CD14-positive monocyte (primary cell): ENCODE measurements at regions not wholly inside any gene's neighbourhood (a gene's known extent, or its start where the extent isn't known, plus 50 kb on each side); places are given as distances from the start of the nearest gene placed in this dataset.

Experiments used
- DNase-seq, 3 donors: peaks; one replicate each; pipeline ENCODE4 v3.0.0-alpha.2; 2011 to 2022
- H2AFZ ChIP-seq: 2 replicates; pipeline ENCODE4 v1.6.0; 2012; ENCODE audit warnings: mild to moderate bottlenecking, low read depth, low read length, inconsistent platforms; ENCODE audit not compliant: insufficient read depth, poor library complexity, severe bottlenecking
- H3K27ac ChIP-seq, 2 donors: 1 replicate in 1 of 2; 2 replicates in 1 of 2; pipeline ENCODE4 v1.5.1; 2012 to 2013; ENCODE audit warnings: low read length in 2 of 2, control low read depth in 1 of 2, inconsistent platforms in 1 of 2, low read depth in 1 of 2, mild to moderate bottlenecking in 1 of 2
- H3K27me3 ChIP-seq, 2 donors: one replicate each; pipeline versions ENCODE4 v1.6.0 to v1.6.1; 2011 to 2013; ENCODE audit warnings: low read length in 2 of 2; ENCODE audit not compliant: control insufficient read depth in 2 of 2, insufficient read depth in 2 of 2
- H3K36me3 ChIP-seq, 2 donors: replicated peaks in 1 of 2; 1 replicate in 1 of 2; 2 replicates in 1 of 2; pipeline versions ENCODE4 v1.5.1 to v1.6.1; 2012 to 2013; ENCODE audit warnings: low read length in 2 of 2, control low read depth in 1 of 2, inconsistent platforms in 1 of 2, mild to moderate bottlenecking in 1 of 2; ENCODE audit not compliant: insufficient read depth in 2 of 2, control insufficient read depth in 1 of 2
- H3K4me1 ChIP-seq, 2 donors: 1 replicate in 1 of 2; 2 replicates in 1 of 2; pipeline versions ENCODE4 v1.5.1 to v1.6.1; 2012 to 2013; ENCODE audit warnings: low read length in 2 of 2, control low read depth in 1 of 2, inconsistent platforms in 1 of 2, mild to moderate bottlenecking in 1 of 2, moderate library complexity in 1 of 2; ENCODE audit not compliant: insufficient read depth in 2 of 2, control insufficient read depth in 1 of 2
- H3K4me2 ChIP-seq: replicated peaks from 2 replicates; pipeline ENCODE3; 2012; ENCODE audit warnings: low read length, moderate library complexity, mild to moderate bottlenecking; ENCODE audit not compliant: poor library complexity, severe bottlenecking; ENCODE audit errors: extremely low read depth
- H3K4me3 ChIP-seq, 3 experiments: fragments of 200-600 bp in 1 of 3; sonication (generic) in 1 of 3; replicated peaks in 1 of 3; 1 replicate in 2 of 3; 2 replicates in 1 of 3; pipeline ENCODE4 v1.5.1; 2011 to 2013; ENCODE audit warnings: low read length in 3 of 3, mild to moderate bottlenecking in 3 of 3, control low read depth in 2 of 3, low read depth in 2 of 3, inconsistent platforms in 1 of 3, moderate library complexity in 1 of 3
- H3K79me2 ChIP-seq: 2 replicates; pipeline ENCODE4 v1.6.0; 2012; ENCODE audit warnings: mild to moderate bottlenecking, control low read depth, inconsistent platforms, low read length, moderate library complexity; ENCODE audit not compliant: insufficient read depth
- H3K9ac ChIP-seq: 2 replicates; pipeline ENCODE4 v1.6.0; 2017; ENCODE audit warnings: low read length, mild to moderate bottlenecking; ENCODE audit not compliant: insufficient read depth, poor library complexity, severe bottlenecking
- H3K9me3 ChIP-seq, 2 donors: replicated peaks in 1 of 2; 1 replicate in 1 of 2; 2 replicates in 1 of 2; pipeline versions ENCODE4 v1.5.1 to v1.6.1; 2012 to 2013; ENCODE audit warnings: low read length in 2 of 2, control low read depth in 1 of 2; ENCODE audit not compliant: control insufficient read depth in 1 of 2, insufficient read depth in 1 of 2
- H4K20me1 ChIP-seq: 2 replicates; pipeline ENCODE4 v1.6.0; 2012; ENCODE audit warnings: mild to moderate bottlenecking, low read length, control low read depth, moderate library complexity; ENCODE audit not compliant: insufficient read depth
- H3K27ac Mint-ChIP-seq, 7 donors: one replicate each; pipeline ENCODE4 v1.8.0; 2020; ENCODE audit warnings: mild to moderate bottlenecking in 7 of 7, mixed read lengths in 7 of 7, moderate library complexity in 6 of 7, inconsistent platforms in 2 of 7
- H3K27me3 Mint-ChIP-seq, 3 donors: one replicate each; pipeline ENCODE4 v1.8.0; 2021 to 2022; ENCODE audit warnings: low read depth in 3 of 3, mild to moderate bottlenecking in 3 of 3, mixed read lengths in 3 of 3, moderate library complexity in 3 of 3, inconsistent platforms in 1 of 3
- H3K36me3 Mint-ChIP-seq, 2 donors: one replicate each; pipeline ENCODE4 v1.8.0; 2020; ENCODE audit warnings: mixed read lengths in 2 of 2, inconsistent platforms in 1 of 2, mild to moderate bottlenecking in 1 of 2
- H3K4me1 Mint-ChIP-seq: one replicate; pipeline ENCODE4 v1.8.0; 2020; ENCODE audit warnings: mild to moderate bottlenecking, mixed read lengths
- H3K4me3 Mint-ChIP-seq, 2 donors: one replicate each; pipeline ENCODE4 v1.8.0; 2020; ENCODE audit warnings: mild to moderate bottlenecking in 2 of 2, mixed read lengths in 2 of 2, moderate library complexity in 1 of 2
- H3K9me3 Mint-ChIP-seq, 7 donors: one replicate each; pipeline ENCODE4 v1.8.0; 2020 to 2022; ENCODE audit warnings: mixed read lengths in 7 of 7, mild to moderate bottlenecking in 6 of 7, moderate library complexity in 6 of 7, inconsistent platforms in 2 of 7
- WGBS: methylation state at CpG from one replicate; pipeline ENCODE4 v1.1.5; 2013; ENCODE audit warnings: missing lambda C conversion rate; ENCODE audit not compliant: insufficient coverage; 5-methylcytosine and 5-hydroxymethylcytosine counted together
- intact Hi-C, 2 donors: fragments of 100-400 bp; cut with micrococcal nuclease; formaldehyde crosslinking; loops; one replicate each; pipeline versions ENCODE4 v1.15.0 to v1.15.1; 2023
- TF ChIP-seq, protein P1 (sequence below): fragments of 200-600 bp; IDR thresholded peaks from one replicate; pipeline ENCODE4 v1.8.0; 2022; ENCODE audit warnings: antibody characterized with exemption, mild to moderate bottlenecking

DNA sequence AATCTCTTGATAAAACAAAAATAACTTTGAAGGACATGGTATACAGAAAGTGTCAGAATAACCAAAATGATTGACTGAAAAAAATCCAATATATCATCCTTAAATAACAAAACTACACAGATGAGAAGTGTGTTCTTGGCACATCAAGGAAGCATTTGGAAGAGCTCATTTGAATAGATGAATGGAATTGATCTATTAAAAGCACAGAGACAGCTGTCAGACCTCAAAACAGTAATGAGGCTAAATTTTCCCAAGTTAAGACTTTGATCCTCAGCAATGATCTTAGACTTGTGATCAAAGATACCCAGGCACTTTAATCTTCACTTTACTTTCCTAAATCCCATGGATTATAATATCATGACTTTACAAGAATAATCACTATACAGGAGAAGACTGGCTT, 395.4 kb upstream of the NFE2L3 start:
- H3K27ac Mint-ChIP-seq = no peak overlapping the region
- Histone ChIP-seq H3K4me2 (no peak overlapping the region), H3K9me3 (no peaks in the 10 kb centered on the region), H3K36me3 (no peaks in the 10 kb centered on the region), H3K27ac (no peak overlapping the region), H3K79me2 (no peaks in the 10 kb centered on the region), H3K4me3 (no peak overlapping the region), H3K9ac (no peak overlapping the region), H3K4me1 (no peaks in the 10 kb centered on the region), H4K20me1 (no peaks in the 10 kb centered on the region), H3K27me3 (no peaks in the 10 kb centered on the region), H2AFZ (no peak overlapping the region)
- no peak for DNase-seq
- H3K9me3 Mint-ChIP-seq = peaks cover 0 to 5% (median 0%) of the 10 kb centered on the region in 7 donors
- intact Hi-C loops = no loop called here
- no peaks in the 10 kb centered on the region for H3K36me3 Mint-ChIP-seq
- TF ChIP-seq, protein P1, sequence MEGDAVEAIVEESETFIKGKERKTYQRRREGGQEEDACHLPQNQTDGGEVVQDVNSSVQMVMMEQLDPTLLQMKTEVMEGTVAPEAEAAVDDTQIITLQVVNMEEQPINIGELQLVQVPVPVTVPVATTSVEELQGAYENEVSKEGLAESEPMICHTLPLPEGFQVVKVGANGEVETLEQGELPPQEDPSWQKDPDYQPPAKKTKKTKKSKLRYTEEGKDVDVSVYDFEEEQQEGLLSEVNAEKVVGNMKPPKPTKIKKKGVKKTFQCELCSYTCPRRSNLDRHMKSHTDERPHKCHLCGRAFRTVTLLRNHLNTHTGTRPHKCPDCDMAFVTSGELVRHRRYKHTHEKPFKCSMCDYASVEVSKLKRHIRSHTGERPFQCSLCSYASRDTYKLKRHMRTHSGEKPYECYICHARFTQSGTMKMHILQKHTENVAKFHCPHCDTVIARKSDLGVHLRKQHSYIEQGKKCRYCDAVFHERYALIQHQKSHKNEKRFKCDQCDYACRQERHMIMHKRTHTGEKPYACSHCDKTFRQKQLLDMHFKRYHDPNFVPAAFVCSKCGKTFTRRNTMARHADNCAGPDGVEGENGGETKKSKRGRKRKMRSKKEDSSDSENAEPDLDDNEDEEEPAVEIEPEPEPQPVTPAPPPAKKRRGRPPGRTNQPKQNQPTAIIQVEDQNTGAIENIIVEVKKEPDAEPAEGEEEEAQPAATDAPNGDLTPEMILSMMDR = no peak
- no peak overlapping the region for H3K4me3 Mint-ChIP-seq
- H3K27me3 Mint-ChIP-seq = peaks cover 1 to 4% (median 3%) of the 10 kb centered on the region in 3 donors
- no peaks in the 10 kb centered on the region for H3K4me1 Mint-ChIP-seq

DNA sequence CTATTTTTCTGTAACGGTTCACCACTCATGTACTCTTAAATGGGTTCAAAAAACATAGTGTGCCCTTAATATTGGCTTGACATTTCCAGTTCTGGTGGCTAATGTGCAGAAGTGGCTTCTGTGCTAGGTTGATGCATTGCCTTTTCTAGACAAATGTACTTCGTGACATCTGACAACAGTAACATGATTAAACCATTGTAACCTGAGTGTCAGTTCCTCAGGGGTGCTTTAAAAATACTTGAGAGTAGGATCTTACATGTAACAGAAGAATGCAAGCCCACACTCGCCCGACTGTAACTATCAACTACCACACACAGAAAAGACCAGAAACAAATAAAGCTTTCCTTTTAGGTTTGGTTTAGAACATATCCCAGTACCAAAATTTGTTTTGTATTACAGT, 393.4 kb upstream of the NFE2L3 start:
- no peak overlapping the region for H3K27ac ChIP-seq
- H3K27me3 Mint-ChIP-seq = peaks cover 0 to 4% (median 3%) of the 10 kb centered on the region in 3 donors
- H3K4me3 Mint-ChIP-seq = no peak overlapping the region
- H3K36me3 ChIP-seq = no peaks in the 10 kb centered on the region
- H3K27ac Mint-ChIP-seq = no peak overlapping the region
- H3K9me3 Mint-ChIP-seq = peaks cover 0 to 5% (median 0%) of the 10 kb centered on the region in 7 donors
- no peaks in the 10 kb centered on the region for H3K79me2 ChIP-seq
- no peak overlapping the region for H3K9ac ChIP-seq
- H3K4me1 ChIP-seq = no peaks in the 10 kb centered on the region
- no peak overlapping the region for H3K4me2 ChIP-seq
- no peaks in the 10 kb centered on the region for H3K9me3 ChIP-seq
- no peaks in the 10 kb centered on the region for H3K27me3 ChIP-seq
- H3K4me3 ChIP-seq = no peak overlapping the region
- no peaks in the 10 kb centered on the region for H3K36me3 Mint-ChIP-seq
- WGBS = no CpG with 5 or more reads among the region's 4 CpGs
- no peaks in the 10 kb centered on the region for H4K20me1 ChIP-seq
- no peak overlapping the region for H2AFZ ChIP-seq
- intact Hi-C loops = no loop called here
- DNase-seq = no peak
- H3K4me1 Mint-ChIP-seq = no peaks in the 10 kb centered on the region
- TF ChIP-seq, protein P1 = no peak
